NCI-H2081 treated with DMSO at 0.1 percent for 48 hours (cell line): ENCODE measurements at regions not wholly inside any gene's neighbourhood (a gene's known extent, or its start where the extent isn't known, plus 50 kb on each side); places are given as distances from the start of the nearest gene placed in this dataset.

Experiments used
- DNase-seq: peaks from one replicate; lab custom pipeline; 2025; lab: John Stamatoyannopoulos, UW

- no peak for DNase-seq
Measured at GRCh38 chr2:120440521-120441350, 94.8 kb downstream of the INHBB start.

GRCh38 chr2:120441351-120441700 is 95.4 kb downstream of the INHBB start:
- no peak for DNase-seq

- peak; percentile 61 for DNase-seq
Measured at GRCh38 chr2:120441744-120442471, 96.0 kb downstream of the INHBB start.

GRCh38 chr2:120442541-120442922 is 96.6 kb downstream of the INHBB start:
- no peak for DNase-seq

- no peak for DNase-seq
Measured at GRCh38 chr2:120442923-120443571, 97.1 kb downstream of the INHBB start.

GRCh38 chr2:120443946-120444345 is 98.0 kb downstream of the INHBB start:
- DNase-seq, result no peak

GRCh38 chr2:120444691-120445240 is 98.8 kb downstream of the INHBB start:
- no peak for DNase-seq

GRCh38 chr2:120445449-120446143 is 99.7 kb downstream of the INHBB start:
- no peak for DNase-seq

GRCh38 chr2:120446236-120447126 is 100.5 kb downstream of the INHBB start:
- DNase-seq, result no peak

- DNase-seq, result no peak
Measured at GRCh38 chr2:120447127-120447785, 101.3 kb downstream of the INHBB start.

GRCh38 chr2:120448436-120448835 is 102.5 kb downstream of the INHBB start:
- DNase-seq, result no peak

GRCh38 chr2:120448961-120449810 is 103.2 kb downstream of the INHBB start:
- DNase-seq, result peak; percentile 33

- no peak for DNase-seq
Measured at GRCh38 chr2:120450196-120450820, 104.4 kb downstream of the INHBB start.

GRCh38 chr2:120451334-120451733 is 105.4 kb downstream of the INHBB start:
- DNase-seq, result no peak

GRCh38 chr2:120452131-120452530 is 106.2 kb downstream of the INHBB start:
- DNase-seq, result no peak

GRCh38 chr2:120452945-120453634 is 107.2 kb downstream of the INHBB start:
- no peak for DNase-seq

- no peak for DNase-seq
Measured at GRCh38 chr2:120453635-120453998, 107.7 kb downstream of the INHBB start.

- DNase-seq, result no peak
Measured at GRCh38 chr2:120454654-120455385, 108.9 kb downstream of the INHBB start.
